ENCODE measurements at regions not wholly inside any gene's neighbourhood (a gene's known extent, or its start where the extent isn't known, plus 50 kb on each side); places are given as distances from the start of the nearest gene placed in this dataset.

DNA sequence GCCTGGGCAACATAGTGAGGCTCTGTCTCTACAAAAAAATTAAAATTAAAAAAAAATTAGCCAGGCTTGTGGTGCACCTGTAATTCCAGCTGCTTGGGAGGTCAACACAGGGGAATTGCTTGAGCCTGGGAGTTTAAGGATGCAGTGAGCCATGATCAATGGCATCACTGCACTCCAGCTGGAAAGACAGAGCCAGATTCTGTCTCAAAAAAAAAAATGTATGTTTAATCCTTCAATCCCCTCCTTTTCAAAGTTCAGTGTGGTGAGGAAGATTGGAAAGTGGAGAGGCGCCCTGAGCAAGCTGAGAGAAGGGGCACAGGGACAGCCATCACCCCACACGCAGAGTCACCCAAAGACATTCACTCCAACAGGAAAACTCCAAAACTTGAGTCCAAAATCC, 97.7 kb upstream of the BACE2 start:
- TF ChIP-seq, protein P1, sequence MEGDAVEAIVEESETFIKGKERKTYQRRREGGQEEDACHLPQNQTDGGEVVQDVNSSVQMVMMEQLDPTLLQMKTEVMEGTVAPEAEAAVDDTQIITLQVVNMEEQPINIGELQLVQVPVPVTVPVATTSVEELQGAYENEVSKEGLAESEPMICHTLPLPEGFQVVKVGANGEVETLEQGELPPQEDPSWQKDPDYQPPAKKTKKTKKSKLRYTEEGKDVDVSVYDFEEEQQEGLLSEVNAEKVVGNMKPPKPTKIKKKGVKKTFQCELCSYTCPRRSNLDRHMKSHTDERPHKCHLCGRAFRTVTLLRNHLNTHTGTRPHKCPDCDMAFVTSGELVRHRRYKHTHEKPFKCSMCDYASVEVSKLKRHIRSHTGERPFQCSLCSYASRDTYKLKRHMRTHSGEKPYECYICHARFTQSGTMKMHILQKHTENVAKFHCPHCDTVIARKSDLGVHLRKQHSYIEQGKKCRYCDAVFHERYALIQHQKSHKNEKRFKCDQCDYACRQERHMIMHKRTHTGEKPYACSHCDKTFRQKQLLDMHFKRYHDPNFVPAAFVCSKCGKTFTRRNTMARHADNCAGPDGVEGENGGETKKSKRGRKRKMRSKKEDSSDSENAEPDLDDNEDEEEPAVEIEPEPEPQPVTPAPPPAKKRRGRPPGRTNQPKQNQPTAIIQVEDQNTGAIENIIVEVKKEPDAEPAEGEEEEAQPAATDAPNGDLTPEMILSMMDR (conservative IDR thresholded peaks at IDR 0.05) = no peak
- H4K5ac ChIP-seq (ENCODE audit: insufficient read length, low read depth, low read length) = no peak overlapping the region
- H3K4me1 Mint-ChIP-seq = peaks cover 18 to 19% of the 10 kb centered on the region in 2 experiments
- no peak overlapping the region for H3K56ac ChIP-seq (ENCODE audit: insufficient read length, low read depth, low read length)
- H4K8ac ChIP-seq (replicated peaks; ENCODE audit: insufficient read length, low read depth, low read length) = no peak overlapping the region
- H3K27me3 Mint-ChIP-seq (ENCODE audit: low read depth) = peaks cover 9% of the 10 kb centered on the region
- no peaks in the 10 kb centered on the region for H3K36me3 Mint-ChIP-seq (ENCODE audit: insufficient read depth in 1 of 3, low read depth in 3 of 3)
- H4K91ac ChIP-seq (ENCODE audit: insufficient read length, low read depth, low read length) = no peak overlapping the region
- H3K79me2 ChIP-seq (ENCODE audit: insufficient read depth, low read length) = no peaks in the 10 kb centered on the region
- no peak overlapping the region for H2BK5ac ChIP-seq (ENCODE audit: insufficient read length, low read length)
- H3K4me3 Mint-ChIP-seq = no peak overlapping the region
- H3K27ac ChIP-seq (ENCODE audit: insufficient read length, low read depth, low read length) = no peak overlapping the region
- H3K23me2 ChIP-seq (ENCODE audit: insufficient read length, low read depth, low read length, poor library complexity, severe bottlenecking) = no peaks in the 10 kb centered on the region
- no peak overlapping the region for H3K18ac ChIP-seq (ENCODE audit: insufficient read length, low read depth, low read length)
- no peak overlapping the region for H2BK120ac ChIP-seq (ENCODE audit: low read depth, low read length, poor library complexity, severe bottlenecking)
- no peaks in the 10 kb centered on the region for H4K20me1 ChIP-seq (ENCODE audit: control insufficient read depth, insufficient read depth, insufficient read length)
- no peaks in the 10 kb centered on the region for H3K9me3 Mint-ChIP-seq
- H3K79me1 ChIP-seq (ENCODE audit: insufficient read depth, low read depth, low read length, poor library complexity, severe bottlenecking) = no peaks in the 10 kb centered on the region
- H2BK15ac ChIP-seq (ENCODE audit: low read depth, low read length) = no peak overlapping the region
- H3K14ac ChIP-seq (ENCODE audit: insufficient read depth, low read length) = no peak overlapping the region
- no peaks in the 10 kb centered on the region for H3K9me3 ChIP-seq (ENCODE audit: control insufficient read depth, low read depth, low read length)
- no peaks in the 10 kb centered on the region; the same call in 1 of the 2 replicates for H3K4me1 ChIP-seq (ENCODE audit: insufficient read depth, low read length)
- H3T11ph ChIP-seq (ENCODE audit: low read length) = no peak overlapping the region
- H3K9ac ChIP-seq (ENCODE audit: extremely low read depth, insufficient read length, low read length) = no peak overlapping the region
- H3K27ac Mint-ChIP-seq = no peak overlapping the region
- no peak overlapping the region for H2AK5ac ChIP-seq (ENCODE audit: insufficient read length, low read length)
- no peak overlapping the region for H2BK20ac ChIP-seq (ENCODE audit: low read depth, low read length, poor library complexity, severe bottlenecking)
- no peaks in the 10 kb centered on the region for H3K27me3 ChIP-seq (ENCODE audit: insufficient read depth, low read length)
- no peak overlapping the region for H2AFZ ChIP-seq (ENCODE audit: low read length)
- no peak overlapping the region for H3K4ac ChIP-seq (ENCODE audit: low read depth, low read length)
- no peak overlapping the region for H3K23ac ChIP-seq (ENCODE audit: insufficient read length, low read depth, low read length)
- H2BK12ac ChIP-seq (ENCODE audit: insufficient read length, low read depth, low read length) = no peak overlapping the region
- no peak for DNase-seq
- H3K4me2 ChIP-seq (ENCODE audit: insufficient read depth, insufficient read length, low read length) = no peak overlapping the region
- WGBS (ENCODE audit: extremely low coverage, insufficient read length, low lambda C conversion rate) = no CpG with 5 or more reads among the region's 2 CpGs

Data from H9 (cell line).